ENCODE measurements at regions not wholly inside any gene's neighbourhood (a gene's known extent, or its start where the extent isn't known, plus 50 kb on each side); places are given as distances from the start of the nearest gene placed in this dataset.

- in situ Hi-C loops (cut with HindIII; ENCODE audit: low pct_unique_long_range_greater_than_20kb, low sequenced_read_pairs) = no loop called here
- H3K4me3 ChIP-seq (ENCODE audit: low read depth in 2 of 2, low read length in 2 of 2) = no peak overlapping the region
- ChIA-PET POLR2A (no interaction called here), CTCF (no interaction called here)
- H3K9me3 ChIP-seq (ENCODE audit: control insufficient read depth, insufficient read depth, low read depth, low read length) = no peaks in the 10 kb centered on the region
- intact Hi-C loops (cut with micrococcal nuclease; ENCODE audit: unreplicated experiment) = no loop called here
- no peaks in the 10 kb centered on the region for H3K27me3 ChIP-seq (ENCODE audit: control insufficient read depth, insufficient read depth, low read length)
- H3K36me3 ChIP-seq (ENCODE audit: control insufficient read depth, insufficient read depth, low read length) = no peaks in the 10 kb centered on the region
- DNase-seq (ENCODE audit: low read depth, low spot score) (no peak), ATAC-seq (no peak)
- no peaks in the 10 kb centered on the region for H3K4me1 ChIP-seq (ENCODE audit: control insufficient read depth, insufficient read depth, low read length)
- BruUV-seq (replicated peaks) = no TSS peak
- no peak for TF ChIP-seq REST (IDR thresholded peaks at IDR 0.05; ENCODE audit: insufficient read depth in 1 of 2, low read depth in 2 of 2, low read length in 1 of 2)
- no peak for TF ChIP-seq SIN3A (IDR thresholded peaks at IDR 0.05; ENCODE audit: borderline replicate concordance, insufficient read depth, low read depth, low read length)
- TF ChIP-seq CTCF (IDR thresholded peaks at IDR 0.05) = no peak
- no peak for TF ChIP-seq TCF7L2 (IDR thresholded peaks at IDR 0.05; ENCODE audit: low read depth, low read length)
- TF ChIP-seq POLR2AphosphoS5 (IDR thresholded peaks at IDR 0.05; ENCODE audit: low read depth, low read length) = no peak
- H3K27ac ChIP-seq (ENCODE audit: low read length) = no peak overlapping the region
Observed at GRCh38 chr11:27864611-27865010, 164.4 kb upstream of the BDNF start.

- POLR2A ChIA-PET = no interaction called here
- ATAC-seq = no peak
- in situ Hi-C loops (cut with HindIII; ENCODE audit: low pct_unique_long_range_greater_than_20kb, low sequenced_read_pairs) = no loop called here
Observed at GRCh38 chr11:27864091-27864491, 163.8 kb upstream of the BDNF start.

More at GRCh38 chr11:27864091-27864491, 163.8 kb upstream of the BDNF start:
- Histone ChIP-seq H3K9me3 (ENCODE audit: control insufficient read depth, insufficient read depth, low read depth, low read length) (no peaks in the 10 kb centered on the region), H3K4me1 (ENCODE audit: control insufficient read depth, insufficient read depth, low read length) (no peaks in the 10 kb centered on the region), H3K4me3 (ENCODE audit: low read depth in 2 of 2, low read length in 2 of 2) (no peak overlapping the region), H3K27me3 (ENCODE audit: control insufficient read depth, insufficient read depth, low read length) (no peaks in the 10 kb centered on the region), H3K36me3 (ENCODE audit: control insufficient read depth, insufficient read depth, low read length) (no peaks in the 10 kb centered on the region), H3K27ac (ENCODE audit: low read length) (no peak overlapping the region)
- CTCF ChIA-PET = no interaction called here
- no peak for DNase-seq (ENCODE audit: low read depth, low spot score)
- BruUV-seq (replicated peaks) = no TSS peak
- TF ChIP-seq CTCF (IDR thresholded peaks at IDR 0.05) (no peak), REST (IDR thresholded peaks at IDR 0.05; ENCODE audit: insufficient read depth in 1 of 2, low read depth in 2 of 2, low read length in 1 of 2) (no peak), SIN3A (IDR thresholded peaks at IDR 0.05; ENCODE audit: borderline replicate concordance, insufficient read depth, low read depth, low read length) (no peak), POLR2AphosphoS5 (IDR thresholded peaks at IDR 0.05; ENCODE audit: low read depth, low read length) (no peak), TCF7L2 (IDR thresholded peaks at IDR 0.05; ENCODE audit: low read depth, low read length) (no peak)
- intact Hi-C loops (cut with micrococcal nuclease; ENCODE audit: unreplicated experiment) = no loop called here
